OCI-LY1 (cell line): ENCODE measurements at regions not wholly inside any gene's neighbourhood (a gene's known extent, or its start where the extent isn't known, plus 50 kb on each side); places are given as distances from the start of the nearest gene placed in this dataset.

Source experiments
- H2AFZ ChIP-seq: fragments of 200-600 bp; sonication (generic), shearing (Covaris generic); 2 replicates; pipeline ENCODE4 v1.6.0; 2014; ENCODE audit warnings: antibody characterized with exemption, mild to moderate bottlenecking, low read length
- H3F3A ChIP-seq: fragments of 200-600 bp; sonication (generic), shearing (Covaris generic); 2 replicates; pipeline ENCODE4 v1.6.0; 2014; ENCODE audit warnings: mild to moderate bottlenecking, antibody characterized with exemption, low read length, moderate library complexity; ENCODE audit not compliant: insufficient read depth
- H3K27ac ChIP-seq: fragments of 200-600 bp; sonication (generic); 2 replicates; pipeline ENCODE4 v1.5.1; 2014; ENCODE audit warnings: low read length, mixed run types, mild to moderate bottlenecking, low read depth; ENCODE audit not compliant: poor library complexity, severe bottlenecking
- H3K27me3 ChIP-seq: fragments of 200-600 bp; sonication (generic); 2 replicates; pipeline ENCODE4 v1.6.0; 2014; ENCODE audit warnings: antibody characterized with exemption, mild to moderate bottlenecking, low read length, moderate library complexity; ENCODE audit not compliant: insufficient read depth
- H3K36me3 ChIP-seq: fragments of 200-600 bp; sonication (generic); 2 replicates; pipeline ENCODE4 v1.6.1; 2014; ENCODE audit warnings: mild to moderate bottlenecking, antibody characterized with exemption, low read length, moderate library complexity, mixed read lengths; ENCODE audit not compliant: insufficient read depth
- H3K4me1 ChIP-seq: fragments of 200-600 bp; sonication (generic); 2 replicates; pipeline ENCODE4 v1.5.1; 2014; ENCODE audit warnings: mild to moderate bottlenecking, low read length, moderate library complexity; ENCODE audit not compliant: insufficient read depth, severe bottlenecking
- H3K4me2 ChIP-seq: fragments of 200-600 bp; sonication (generic), shearing (Covaris generic); 2 replicates; pipeline ENCODE4 v1.6.1; 2014; ENCODE audit warnings: low read length
- H3K4me3 ChIP-seq: fragments of 200-600 bp; sonication (generic); 2 replicates; pipeline ENCODE4 v1.5.1; 2014; ENCODE audit warnings: low read length, low read depth, mild to moderate bottlenecking, mixed read lengths; ENCODE audit not compliant: poor library complexity, severe bottlenecking
- H3K79me2 ChIP-seq: fragments of 200-600 bp; shearing (Covaris generic); 2 replicates; pipeline ENCODE4 v1.6.1; 2016; ENCODE audit warnings: mixed run types, low read length, mixed read lengths; ENCODE audit not compliant: insufficient read depth
- H3K9ac ChIP-seq: fragments of 200-600 bp; sonication (generic), shearing (Covaris generic); 2 replicates; pipeline ENCODE4 v1.6.1; 2014; ENCODE audit warnings: mild to moderate bottlenecking, low read length, mixed read lengths
- H3K9me2 ChIP-seq: fragments of 200-600 bp; sonication (generic), shearing (Covaris generic); 2 replicates; pipeline ENCODE4 v1.6.1; 2014; ENCODE audit warnings: low read depth, mild to moderate bottlenecking, low read length, mixed read lengths
- H3K9me3 ChIP-seq: fragments of 200-600 bp; shearing (Covaris generic); 2 replicates; pipeline ENCODE4 v1.6.1; 2014; ENCODE audit warnings: low read length, mixed read lengths
- H4K20me1 ChIP-seq: fragments of 200-600 bp; sonication (generic), shearing (Covaris generic); 2 replicates; pipeline ENCODE4 v1.6.0; 2016; ENCODE audit warnings: mild to moderate bottlenecking, low read length; ENCODE audit not compliant: insufficient read depth
- EZH2 ChIP-seq: fragments of 200-600 bp; sonication (generic), shearing (Covaris generic); IDR thresholded peaks from 2 replicates; pipeline ENCODE4 v1.8.0; 2017; ENCODE audit warnings: borderline replicate concordance, mixed run types, mild to moderate bottlenecking, antibody characterized with exemption, low read length, moderate library complexity, mixed read lengths
- TF ChIP-seq, protein P1 (sequence below): fragments of 200-600 bp; sonication (generic), shearing (Covaris generic); IDR thresholded peaks from 2 replicates; pipeline ENCODE4 v1.5.1; 2017; ENCODE audit warnings: mild to moderate bottlenecking, antibody characterized with exemption, low read length, moderate library complexity, mixed read lengths

DNA sequence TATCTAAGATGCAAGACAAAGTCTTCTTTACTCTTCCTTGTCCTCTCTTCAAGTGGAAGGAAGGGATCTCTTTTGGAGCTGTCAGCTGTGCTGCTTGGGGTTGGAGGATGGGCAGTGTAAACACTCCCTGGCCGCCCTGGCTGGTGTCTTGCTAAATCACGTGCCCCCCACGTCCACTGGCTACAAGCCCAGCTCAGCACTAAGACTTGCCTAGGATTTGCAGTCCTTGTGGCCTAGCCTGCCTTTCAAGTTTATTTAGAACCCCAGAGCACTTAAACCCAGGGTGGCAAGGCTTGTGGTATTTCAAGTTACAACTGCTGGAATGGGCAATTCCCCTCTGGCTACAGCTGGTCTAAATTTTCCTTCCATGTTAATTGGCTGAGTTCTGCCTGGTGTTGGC is 272.4 kb upstream of the MYO3A start:
- H3K4me3 ChIP-seq, result no peak overlapping the region

GRCh38 chr10:25666276-25666675 is 267.8 kb upstream of the MYO3A start:
- Histone ChIP-seq H3K9me2 (no peaks in the 10 kb centered on the region), H3K27ac (no peak overlapping the region), H3K9ac (no peak overlapping the region), H3K79me2 (no peaks in the 10 kb centered on the region), H2AFZ (no peak overlapping the region), H3K9me3 (no peaks in the 10 kb centered on the region), H3F3A (no peaks in the 10 kb centered on the region), H4K20me1 (no peaks in the 10 kb centered on the region), H3K4me2 (no peak overlapping the region), H3K4me1 (no peaks in the 10 kb centered on the region), H3K27me3 (no peaks in the 10 kb centered on the region), H3K4me3 (no peak overlapping the region), H3K36me3 (no peaks in the 10 kb centered on the region)
- TF ChIP-seq EZH2, result no peak
- TF ChIP-seq, protein P1, sequence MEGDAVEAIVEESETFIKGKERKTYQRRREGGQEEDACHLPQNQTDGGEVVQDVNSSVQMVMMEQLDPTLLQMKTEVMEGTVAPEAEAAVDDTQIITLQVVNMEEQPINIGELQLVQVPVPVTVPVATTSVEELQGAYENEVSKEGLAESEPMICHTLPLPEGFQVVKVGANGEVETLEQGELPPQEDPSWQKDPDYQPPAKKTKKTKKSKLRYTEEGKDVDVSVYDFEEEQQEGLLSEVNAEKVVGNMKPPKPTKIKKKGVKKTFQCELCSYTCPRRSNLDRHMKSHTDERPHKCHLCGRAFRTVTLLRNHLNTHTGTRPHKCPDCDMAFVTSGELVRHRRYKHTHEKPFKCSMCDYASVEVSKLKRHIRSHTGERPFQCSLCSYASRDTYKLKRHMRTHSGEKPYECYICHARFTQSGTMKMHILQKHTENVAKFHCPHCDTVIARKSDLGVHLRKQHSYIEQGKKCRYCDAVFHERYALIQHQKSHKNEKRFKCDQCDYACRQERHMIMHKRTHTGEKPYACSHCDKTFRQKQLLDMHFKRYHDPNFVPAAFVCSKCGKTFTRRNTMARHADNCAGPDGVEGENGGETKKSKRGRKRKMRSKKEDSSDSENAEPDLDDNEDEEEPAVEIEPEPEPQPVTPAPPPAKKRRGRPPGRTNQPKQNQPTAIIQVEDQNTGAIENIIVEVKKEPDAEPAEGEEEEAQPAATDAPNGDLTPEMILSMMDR, result no peak

More for the DNA sequence above, 272.4 kb upstream of the MYO3A start:
- Histone ChIP-seq H3F3A (no peaks in the 10 kb centered on the region), H3K36me3 (no peaks in the 10 kb centered on the region), H3K9ac (no peak overlapping the region), H3K27ac (no peak overlapping the region), H3K9me2 (no peaks in the 10 kb centered on the region), H4K20me1 (no peaks in the 10 kb centered on the region), H2AFZ (no peak overlapping the region), H3K4me1 (no peaks in the 10 kb centered on the region), H3K27me3 (no peaks in the 10 kb centered on the region), H3K4me2 (no peak overlapping the region), H3K9me3 (no peaks in the 10 kb centered on the region), H3K79me2 (no peaks in the 10 kb centered on the region)
- TF ChIP-seq, protein P1, result no peak

- no peak overlapping the region for H2AFZ ChIP-seq
- H3K9me2 ChIP-seq, result no peaks in the 10 kb centered on the region
- H3K4me3 ChIP-seq, result no peak overlapping the region
- no peak overlapping the region for H3K4me2 ChIP-seq
- no peak overlapping the region for H3K9ac ChIP-seq
- H3K9me3 ChIP-seq, result no peaks in the 10 kb centered on the region
- H3K4me1 ChIP-seq, result no peaks in the 10 kb centered on the region
- no peaks in the 10 kb centered on the region for H4K20me1 ChIP-seq
- no peaks in the 10 kb centered on the region for H3F3A ChIP-seq
- no peaks in the 10 kb centered on the region for H3K36me3 ChIP-seq
- H3K79me2 ChIP-seq, result no peaks in the 10 kb centered on the region
- no peak for TF ChIP-seq EZH2
- TF ChIP-seq, protein P1, result no peak
- H3K27me3 ChIP-seq, result no peaks in the 10 kb centered on the region
- no peak overlapping the region for H3K27ac ChIP-seq
Observed at GRCh38 chr10:25675204-25675603, 258.8 kb upstream of the MYO3A start.
